Stomach smooth muscle (tissue), 2 donors: ENCODE measurements at regions not wholly inside any gene's neighbourhood (a gene's known extent, or its start where the extent isn't known, plus 50 kb on each side); places are given as distances from the start of the nearest gene placed in this dataset.

Experiments used
- H3K27ac ChIP-seq: one replicate; pipeline ENCODE4 v1.7.0; 2013; ENCODE audit warnings: mild to moderate bottlenecking, low read length, inconsistent platforms
- H3K27me3 ChIP-seq, 2 donors: one replicate each; pipeline ENCODE4 v1.7.0; 2013; ENCODE audit warnings: low read length in 2 of 2; ENCODE audit not compliant: insufficient read depth in 2 of 2, control insufficient read depth in 1 of 2
- H3K36me3 ChIP-seq, 2 donors: one replicate each; pipeline ENCODE4 v1.7.0; 2013; ENCODE audit warnings: low read length in 2 of 2; ENCODE audit not compliant: control insufficient read depth in 2 of 2, insufficient read depth in 2 of 2
- H3K4me1 ChIP-seq: one replicate; pipeline ENCODE4 v1.7.0; 2013; ENCODE audit warnings: low read length; ENCODE audit not compliant: control insufficient read depth, insufficient read depth
- H3K4me3 ChIP-seq, 2 donors: one replicate each; pipeline ENCODE4 v1.7.0; 2013; ENCODE audit warnings: low read length in 2 of 2
- H3K9ac ChIP-seq, 2 donors: one replicate each; pipeline ENCODE4 v1.7.0; 2013; ENCODE audit warnings: low read length in 2 of 2, mild to moderate bottlenecking in 1 of 2
- H3K9me3 ChIP-seq, 2 donors: one replicate each; pipeline ENCODE4 v1.7.0; 2013; ENCODE audit warnings: low read length in 2 of 2; ENCODE audit not compliant: control insufficient read depth in 2 of 2
- donor health status: healthy.
- donor health status: Pancreatic carcinoma.

GRCh38 chr2:118791483-118791882 is 56.0 kb downstream of the EN1 start:
- H3K9me3 ChIP-seq: no peaks in the 10 kb centered on the region
- no peaks in the 10 kb centered on the region for H3K4me1 ChIP-seq
- no peak overlapping the region for H3K9ac ChIP-seq
- H3K36me3 ChIP-seq: no peaks in the 10 kb centered on the region
- H3K4me3 ChIP-seq: no peak overlapping the region
- H3K27ac ChIP-seq: no peak overlapping the region
- peaks cover 7 to 12% of the 10 kb centered on the region in 2 donors for H3K27me3 ChIP-seq

DNA sequence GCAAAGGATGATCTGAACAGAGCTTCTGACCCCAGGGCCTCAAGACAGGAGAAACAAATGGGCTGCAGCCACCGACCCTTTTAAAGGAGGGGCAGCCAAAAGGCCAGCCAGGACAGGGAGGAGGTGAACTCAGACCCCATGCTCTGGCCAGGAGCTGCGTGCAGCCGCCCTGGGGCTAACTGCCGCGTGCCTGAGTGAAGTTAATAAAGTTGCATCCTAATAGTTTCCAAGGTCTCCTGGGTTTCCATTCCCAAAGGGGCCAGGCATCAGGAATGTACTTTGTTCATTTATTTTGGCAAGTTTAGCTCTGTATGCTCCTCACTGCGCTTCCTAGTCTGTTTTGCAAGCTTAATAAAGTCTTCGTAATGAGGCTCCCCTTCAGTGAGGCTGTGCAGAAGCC is 60.7 kb downstream of the EN1 start:
- H3K9me3 ChIP-seq: no peaks in the 10 kb centered on the region
- H3K4me3 ChIP-seq: no peak overlapping the region
- peaks cover 9 to 10% of the 10 kb centered on the region in 2 donors for H3K27me3 ChIP-seq

GRCh38 chr2:118784860-118785259 is 62.6 kb downstream of the EN1 start:
- Histone ChIP-seq H3K27ac (no peak overlapping the region), H3K27me3 (peaks cover 9 to 10% of the 10 kb centered on the region in 2 donors), H3K4me3 (no peak overlapping the region), H3K4me1 (no peaks in the 10 kb centered on the region), H3K36me3 (no peaks in the 10 kb centered on the region), H3K9me3 (no peaks in the 10 kb centered on the region), H3K9ac (no peak overlapping the region)

More for the DNA sequence above, 60.7 kb downstream of the EN1 start:
- no peak overlapping the region for H3K9ac ChIP-seq
- no peak overlapping the region for H3K27ac ChIP-seq
- H3K36me3 ChIP-seq: no peaks in the 10 kb centered on the region
- no peaks in the 10 kb centered on the region for H3K4me1 ChIP-seq

GRCh38 chr2:118779362-118779761 is 68.1 kb downstream of the EN1 start:
- Histone ChIP-seq H3K9me3 (no peaks in the 10 kb centered on the region), H3K4me3 (no peak overlapping the region), H3K27me3 (peaks cover 13 to 16% of the 10 kb centered on the region in 2 donors), H3K27ac (no peak overlapping the region), H3K4me1 (peaks cover 6% of the 10 kb centered on the region), H3K36me3 (no peaks in the 10 kb centered on the region), H3K9ac (no peak overlapping the region)

DNA sequence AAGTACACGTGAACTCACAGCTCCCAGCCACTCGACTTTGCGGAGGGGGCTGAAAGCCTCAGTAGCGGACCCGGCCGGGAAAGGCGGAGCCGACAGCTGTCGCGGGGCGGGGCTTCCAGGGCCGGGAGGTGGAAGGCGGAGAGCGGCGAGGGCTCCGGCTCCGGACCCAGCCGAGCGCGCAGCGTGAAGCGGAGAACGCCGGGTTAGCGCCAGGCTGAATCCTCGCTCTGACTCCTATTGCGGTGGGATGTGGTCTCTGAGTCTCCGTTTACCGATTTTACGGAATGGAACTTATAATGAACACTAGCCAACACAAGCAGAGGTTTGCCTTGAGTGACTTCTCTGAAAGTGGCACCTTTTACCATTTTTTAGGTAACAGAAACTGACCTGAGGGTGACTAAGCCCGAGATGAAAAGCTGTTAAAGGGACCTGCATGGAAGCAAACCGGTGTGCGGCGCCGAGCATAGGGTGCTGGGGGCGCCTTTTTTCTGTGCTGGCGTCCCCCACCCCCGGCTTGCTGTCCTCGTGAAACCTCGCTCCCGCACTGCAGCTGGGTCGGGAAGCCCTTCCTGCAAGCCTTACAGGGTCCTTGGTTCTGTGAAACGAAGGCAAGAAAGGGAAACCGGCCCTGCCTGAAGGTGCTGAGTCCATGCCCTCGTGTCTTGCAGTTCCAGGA is 72.9 kb downstream of the EN1 start:
- Histone ChIP-seq H3K4me1 (peaks cover 6% of the 10 kb centered on the region), H3K36me3 (no peaks in the 10 kb centered on the region), H3K9ac (peak overlapping the region in 1 of 2 donors; percentile 34), H3K27me3 (peaks cover 18 to 28% of the 10 kb centered on the region in 2 donors), H3K4me3 (peak overlapping the region; percentile 63 to 73), H3K27ac (no peak overlapping the region), H3K9me3 (no peaks in the 10 kb centered on the region)

GRCh38 chr2:118773826-118774225 is 73.6 kb downstream of the EN1 start:
- Histone ChIP-seq H3K36me3 (no peaks in the 10 kb centered on the region), H3K27me3 (peaks cover 18 to 28% of the 10 kb centered on the region in 2 donors), H3K4me1 (peaks cover 6% of the 10 kb centered on the region), H3K27ac (no peak overlapping the region), H3K4me3 (no peak overlapping the region), H3K9me3 (no peaks in the 10 kb centered on the region), H3K9ac (no peak overlapping the region)

DNA sequence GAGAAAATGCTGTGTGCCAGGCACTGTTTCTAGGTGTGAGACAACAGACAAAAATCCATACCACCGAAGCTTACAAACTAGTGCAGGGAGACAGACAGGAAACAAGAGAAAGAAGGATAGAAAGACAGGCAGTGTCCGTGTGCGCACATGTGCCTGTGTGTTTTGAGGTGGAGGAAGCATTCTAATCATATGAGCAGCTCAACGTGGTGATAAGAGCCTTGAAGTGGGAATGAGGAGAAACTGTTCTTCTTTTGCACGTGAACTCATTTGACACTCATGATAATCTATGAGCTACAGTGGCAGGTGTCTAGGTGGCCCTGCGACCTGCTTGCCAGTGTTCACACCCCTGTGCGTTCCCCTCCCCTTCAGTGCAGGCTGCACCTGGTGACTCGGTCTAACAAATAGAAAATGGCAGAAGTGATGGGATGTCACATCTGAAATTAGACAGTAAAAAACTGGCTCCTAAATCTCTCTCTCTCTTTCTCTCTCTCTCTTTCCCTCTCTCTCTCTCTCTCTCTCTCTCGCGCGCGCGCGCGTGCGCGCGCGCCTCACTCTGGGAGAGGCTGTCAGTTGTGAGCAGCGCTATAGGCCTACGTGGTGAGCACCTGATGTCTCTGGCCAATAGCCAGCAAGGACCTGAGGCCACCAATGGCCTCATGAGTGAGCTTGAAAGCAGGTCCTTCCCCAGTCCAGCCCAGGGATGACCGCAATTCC is 74.8 kb downstream of the EN1 start:
- Histone ChIP-seq H3K27me3 (peaks cover 22 to 29% of the 10 kb centered on the region in 2 donors), H3K4me3 (no peak overlapping the region), H3K27ac (no peak overlapping the region), H3K9me3 (no peaks in the 10 kb centered on the region), H3K4me1 (peaks cover 6% of the 10 kb centered on the region), H3K36me3 (no peaks in the 10 kb centered on the region), H3K9ac (no peak overlapping the region)

DNA sequence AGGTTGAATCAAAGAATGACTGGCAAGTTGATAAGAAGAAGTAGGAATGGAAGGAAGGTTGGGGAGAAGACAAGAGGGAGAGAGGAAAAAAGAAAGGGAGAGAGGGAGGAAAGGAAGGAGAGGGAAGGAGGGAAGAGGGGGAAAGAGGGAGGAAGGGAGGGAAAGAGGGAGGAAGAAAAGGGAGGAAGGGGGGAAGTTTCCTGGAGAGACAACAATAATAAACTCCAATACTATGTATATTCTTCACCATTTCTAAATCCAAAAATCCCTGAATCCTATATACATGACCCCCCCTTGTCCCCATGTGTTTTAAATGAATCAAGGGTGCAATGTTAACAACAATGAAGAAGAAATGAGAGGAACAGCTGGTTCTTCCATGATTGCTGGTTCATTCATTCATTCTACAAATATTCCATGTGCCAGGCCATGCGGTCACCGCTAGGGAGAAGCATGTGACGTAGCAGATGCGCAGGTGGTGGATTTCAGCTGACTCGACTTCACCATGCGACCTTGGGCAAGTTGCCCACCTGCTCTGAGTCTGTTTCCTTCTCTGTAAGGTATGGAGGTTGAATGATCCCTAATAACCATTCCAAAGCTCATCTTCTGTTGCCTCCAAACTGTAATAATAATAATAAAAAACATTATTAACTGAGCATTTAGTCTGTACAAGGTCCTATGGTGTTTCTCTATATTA is 77.6 kb downstream of the EN1 start:
- H3K27me3 ChIP-seq: peaks cover 11 to 28% of the 10 kb centered on the region in 2 donors
- no peak overlapping the region for H3K4me3 ChIP-seq
- no peaks in the 10 kb centered on the region for H3K36me3 ChIP-seq
- H3K9me3 ChIP-seq: no peaks in the 10 kb centered on the region
- no peak overlapping the region for H3K27ac ChIP-seq
- no peak overlapping the region for H3K9ac ChIP-seq
- H3K4me1 ChIP-seq: peaks cover 5% of the 10 kb centered on the region

DNA sequence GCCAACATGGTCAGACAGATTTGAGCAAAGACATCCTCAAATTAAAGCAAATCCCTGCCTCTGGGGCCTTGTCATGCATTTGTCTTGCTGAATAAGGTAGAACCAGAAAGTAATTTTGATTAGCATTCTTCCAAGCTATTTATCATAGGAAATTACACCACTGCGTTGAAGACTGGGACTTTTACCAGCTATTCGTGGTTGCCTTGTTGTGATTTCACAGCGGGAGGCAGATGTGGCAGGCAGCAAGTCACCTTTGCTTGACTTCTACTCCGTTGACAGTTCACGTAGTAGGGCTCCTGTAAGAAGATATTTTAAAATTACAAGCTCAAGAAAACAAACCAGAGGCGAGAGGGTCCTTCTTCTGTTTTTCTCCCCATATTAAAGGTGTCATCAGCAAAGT is 80.6 kb downstream of the EN1 start:
- Histone ChIP-seq H3K4me3 (no peak overlapping the region), H3K27me3 (peaks cover 6 to 21% of the 10 kb centered on the region in 2 donors), H3K27ac (no peak overlapping the region), H3K4me1 (no peaks in the 10 kb centered on the region), H3K9ac (no peak overlapping the region), H3K36me3 (no peaks in the 10 kb centered on the region), H3K9me3 (no peaks in the 10 kb centered on the region)

GRCh38 chr2:118764855-118765254 is 82.6 kb downstream of the EN1 start:
- H3K36me3 ChIP-seq: no peaks in the 10 kb centered on the region
- no peaks in the 10 kb centered on the region for H3K4me1 ChIP-seq
- no peak overlapping the region for H3K9ac ChIP-seq
- H3K27ac ChIP-seq: no peak overlapping the region
- no peak overlapping the region for H3K4me3 ChIP-seq
- no peaks in the 10 kb centered on the region for H3K9me3 ChIP-seq
- H3K27me3 ChIP-seq: peaks cover 4 to 13% of the 10 kb centered on the region in 2 donors
